Heart left ventricle (tissue), 16 donors: ENCODE measurements at regions not wholly inside any gene's neighbourhood (a gene's known extent, or its start where the extent isn't known, plus 50 kb on each side); places are given as distances from the start of the nearest gene placed in this dataset.
"Not testable (repeated sequence)": the region's sequence is repeated elsewhere in the genome, so short reads cannot be mapped to it uniquely, and the experiment has no call there.

ENCODE experiments used
- ATAC-seq, 4 donors: fragments of 200-7000 bp; cut with Tn5 transposase; one replicate each; pipeline ENCODE4 v1.9.1; 2020 to 2022; ENCODE audit warnings: moderate library complexity in 4 of 4, mild to moderate bottlenecking in 3 of 4, moderate number of reproducible peaks in 1 of 4
- DNase-seq, 5 donors: peaks; one replicate each; pipeline ENCODE4 v3.0.0-alpha.2; 2020
- H3K27ac ChIP-seq, 12 donors: fragments of 200-600 bp; sonication (generic) in 4 of 12; one replicate each; pipeline versions ENCODE4 v1.5.0 to v1.8.0; 2016 to 2022; ENCODE audit warnings: mild to moderate bottlenecking in 2 of 12
- H3K27me3 ChIP-seq, 9 donors: fragments of 200-600 bp; sonication (generic) in 2 of 9; one replicate each; pipeline versions ENCODE4 v1.5.1 to v1.8.0; 2016 to 2022; ENCODE audit warnings: mild to moderate bottlenecking in 3 of 9
- H3K36me3 ChIP-seq, 9 donors: fragments of 200-600 bp; sonication (generic) in 2 of 9; one replicate each; pipeline versions ENCODE4 v1.5.0 to v1.8.0; 2018 to 2022; ENCODE audit warnings: mild to moderate bottlenecking in 2 of 9
- H3K4me1 ChIP-seq, 12 donors: fragments of 200-600 bp; sonication (generic) in 4 of 12; one replicate each; pipeline versions ENCODE4 v1.5.0 to v1.8.0; 2016 to 2022; ENCODE audit warnings: mild to moderate bottlenecking in 3 of 12
- H3K4me3 ChIP-seq, 12 donors: fragments of 200-600 bp; sonication (generic) in 4 of 12; one replicate each; pipeline versions ENCODE4 v1.5.0 to v1.8.0; 2017 to 2022; ENCODE audit warnings: mild to moderate bottlenecking in 9 of 12, moderate library complexity in 4 of 12
- H3K9me3 ChIP-seq, 12 donors: fragments of 200-600 bp; sonication (generic) in 4 of 12; one replicate each; pipeline versions ENCODE4 v1.5.0 to v1.8.0; 2016 to 2022; ENCODE audit warnings: mild to moderate bottlenecking in 1 of 12
- POLR2A ChIP-seq, 2 donors: fragments of 450-650 bp; IDR thresholded peaks; one replicate each; pipeline ENCODE4 v1.6.1; 2017; ENCODE audit warnings: antibody characterized with exemption in 2 of 2, mild to moderate bottlenecking in 2 of 2, moderate library complexity in 2 of 2
- WGBS, 4 donors: extraction: QIAGEN DNeasy Blood & Tissue Kit in 2 of 4; methylation state at CpG; one replicate each; pipeline versions ENCODE4 v1.1.5 to v1.1.7; 2013 to 2018; 5-methylcytosine and 5-hydroxymethylcytosine counted together
- intact Hi-C, 10 donors: fragments of 100-400 bp; cut with DNase I; formaldehyde crosslinking; loops; one replicate each; pipeline versions ENCODE4 v1.11.1 to v1.14.2; 2022
- TF ChIP-seq, protein P1 (sequence below), 12 donors: fragments of 200-600 bp; sonication (generic) in 4 of 12; IDR thresholded peaks; one replicate each; pipeline versions ENCODE4 v1.5.0 to v1.8.0; 2018 to 2022; ENCODE audit warnings: antibody characterized with exemption in 12 of 12, mild to moderate bottlenecking in 5 of 12
- donor health status: ischemic (EF 13 %, LVEDD 7.1; RV severe dilation, severe dysfunction).
- donor health status: healthy with polysubstance abuse.
- donor health status: DM: no; HTN: yes; CAD: no.
- donor health status: DM: no; HTN: no; CAD: no.
- donor health status: ischemic (EF 25% LVEDD 6.9; RV normal size, moderate dysfunction).
- donor health status: ischemic (EF 25% LVEDD 5.7; RV mildly dilated, moderate dysfunction).
- donor health status: healthy.
- donor health status: DM: yes; HTN: yes; CAD: no.
- donor health status: ischemic (EF 35%, LVEDD 5.7; RV mildly dilated, moderate dysfunction).
- donor health status: nonischemic (EF 11% LVEDD 7.7; RV severe dilation, severe dysfunction).
- donor health status: DM: yes; HTN: yes; CAD: no.
- donor health status: PGD.
- donor health status: ischemic (EF 29% LVEDD 5.4; RV normal size, mild dysfunction).
- donor health status: nonischemic (EF 23%, LVEDD 6.1; RV moderate dilation, normal function).

DNA sequence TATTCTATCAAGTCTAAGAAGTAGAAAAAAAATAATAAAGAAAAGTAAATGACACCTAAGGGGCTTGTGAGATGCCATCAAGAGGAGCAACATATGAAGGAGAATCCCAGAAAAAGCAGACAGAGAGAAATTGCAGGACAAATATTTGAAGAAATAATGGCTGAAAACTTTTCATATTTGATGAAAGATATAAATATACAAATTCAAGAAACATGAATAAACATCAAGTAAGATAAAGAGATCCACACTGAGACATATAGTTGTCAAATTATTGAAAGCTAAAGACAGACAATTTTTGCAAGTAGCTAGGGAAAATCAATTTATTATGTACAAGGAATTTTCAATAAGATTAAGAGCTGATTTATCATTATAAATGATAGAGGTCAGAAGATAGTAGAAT lies 558.0 kb downstream of the ZWINT start:
- H3K27ac ChIP-seq = no peak overlapping the region
- no peak for ATAC-seq
- intact Hi-C loops = no loop called here
- peaks cover 0 to 21% (median 2%) of the 10 kb centered on the region in 12 donors for H3K9me3 ChIP-seq
- TF ChIP-seq, protein P1, sequence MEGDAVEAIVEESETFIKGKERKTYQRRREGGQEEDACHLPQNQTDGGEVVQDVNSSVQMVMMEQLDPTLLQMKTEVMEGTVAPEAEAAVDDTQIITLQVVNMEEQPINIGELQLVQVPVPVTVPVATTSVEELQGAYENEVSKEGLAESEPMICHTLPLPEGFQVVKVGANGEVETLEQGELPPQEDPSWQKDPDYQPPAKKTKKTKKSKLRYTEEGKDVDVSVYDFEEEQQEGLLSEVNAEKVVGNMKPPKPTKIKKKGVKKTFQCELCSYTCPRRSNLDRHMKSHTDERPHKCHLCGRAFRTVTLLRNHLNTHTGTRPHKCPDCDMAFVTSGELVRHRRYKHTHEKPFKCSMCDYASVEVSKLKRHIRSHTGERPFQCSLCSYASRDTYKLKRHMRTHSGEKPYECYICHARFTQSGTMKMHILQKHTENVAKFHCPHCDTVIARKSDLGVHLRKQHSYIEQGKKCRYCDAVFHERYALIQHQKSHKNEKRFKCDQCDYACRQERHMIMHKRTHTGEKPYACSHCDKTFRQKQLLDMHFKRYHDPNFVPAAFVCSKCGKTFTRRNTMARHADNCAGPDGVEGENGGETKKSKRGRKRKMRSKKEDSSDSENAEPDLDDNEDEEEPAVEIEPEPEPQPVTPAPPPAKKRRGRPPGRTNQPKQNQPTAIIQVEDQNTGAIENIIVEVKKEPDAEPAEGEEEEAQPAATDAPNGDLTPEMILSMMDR (IDR thresholded peaks at IDR 0.05) = no peak
- TF ChIP-seq POLR2A (IDR thresholded peaks at IDR 0.05) = no peak
- no peak overlapping the region for H3K4me3 ChIP-seq
- no peaks in the 10 kb centered on the region for H3K36me3 ChIP-seq
- no peaks in the 10 kb centered on the region for H3K27me3 ChIP-seq
- no peaks in the 10 kb centered on the region for H3K4me1 ChIP-seq
- no peak for DNase-seq

DNA sequence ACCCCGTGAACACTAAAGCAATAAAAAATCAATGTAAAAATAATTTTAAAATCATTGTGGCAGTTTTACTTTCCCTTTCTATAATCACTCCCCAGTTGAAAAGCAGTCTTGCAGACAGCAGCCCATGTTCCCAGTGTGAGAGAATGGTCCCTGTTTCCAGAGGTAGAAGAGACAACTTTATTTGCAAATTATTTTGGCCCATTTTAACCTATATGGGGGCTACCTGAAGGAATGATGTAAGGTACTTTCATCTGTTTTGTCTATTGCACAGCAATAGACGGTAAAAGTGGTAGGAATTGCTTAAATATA lies 559.8 kb downstream of the ZWINT start:
- no peak for ATAC-seq
- TF ChIP-seq, protein P1 (IDR thresholded peaks at IDR 0.05) = no peak
- TF ChIP-seq POLR2A (IDR thresholded peaks at IDR 0.05) = no peak
- 72 to 81% (median 79%) methylated on average over 2 of the region's 2 CpGs for WGBS, 4 donors

DNA sequence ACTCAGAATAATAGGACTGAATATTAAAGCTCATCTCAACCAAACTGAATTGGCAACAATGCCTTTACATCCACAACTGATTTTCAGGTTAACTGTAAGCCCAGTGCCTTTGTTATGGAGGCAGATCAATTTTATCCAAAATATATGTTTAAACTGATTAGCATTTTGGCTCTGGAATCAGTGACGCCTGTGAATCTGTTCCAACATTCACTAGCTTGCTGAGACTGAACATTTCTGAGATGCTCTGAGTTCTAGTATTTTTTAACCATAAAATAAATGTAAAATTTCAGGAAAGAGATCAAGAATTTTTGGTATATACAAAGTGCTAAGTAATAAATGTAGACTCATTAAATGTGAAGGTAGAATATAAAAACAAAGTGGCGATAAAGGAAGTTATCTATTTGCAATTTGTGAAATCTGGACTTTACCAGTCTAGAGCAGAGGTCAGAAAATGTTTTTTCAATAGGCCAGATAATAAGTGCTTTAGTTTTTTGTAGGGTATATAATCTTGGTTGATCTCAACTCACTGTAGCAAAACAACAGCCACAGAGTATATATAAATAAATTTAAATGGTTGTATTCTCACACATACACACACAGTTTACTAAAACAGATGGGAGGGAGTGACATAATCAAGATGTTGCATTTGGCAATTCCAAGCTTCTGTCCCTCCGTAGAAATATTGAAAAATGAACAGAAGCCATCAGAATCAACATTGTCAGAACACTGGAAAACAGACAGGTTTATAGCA lies 560.3 kb downstream of the ZWINT start:
- no peak overlapping the region for H3K4me3 ChIP-seq
- no peaks in the 10 kb centered on the region for H3K36me3 ChIP-seq
- intact Hi-C loops = no loop called here
- DNase-seq (no peak), ATAC-seq (no peak)
- H3K27ac ChIP-seq = no peak overlapping the region
- no peak for TF ChIP-seq POLR2A (IDR thresholded peaks at IDR 0.05)
- TF ChIP-seq, protein P1 (IDR thresholded peaks at IDR 0.05) = no peak
- 72 to 83% (median 76%) methylated on average over 3 of the region's 3 CpGs for WGBS, 4 donors
- H3K4me1 ChIP-seq = no peaks in the 10 kb centered on the region
- peaks cover 0 to 21% (median 2%) of the 10 kb centered on the region in 12 donors for H3K9me3 ChIP-seq
- H3K27me3 ChIP-seq = no peaks in the 10 kb centered on the region

More for the DNA sequence above, 559.8 kb downstream of the ZWINT start:
- Histone ChIP-seq H3K9me3 (peaks cover 0 to 21% (median 2%) of the 10 kb centered on the region in 12 donors), H3K4me3 (no peak overlapping the region), H3K4me1 (no peaks in the 10 kb centered on the region), H3K36me3 (no peaks in the 10 kb centered on the region), H3K27me3 (no peaks in the 10 kb centered on the region), H3K27ac (no peak overlapping the region)
- intact Hi-C loops = no loop called here
- DNase-seq = no peak

DNA sequence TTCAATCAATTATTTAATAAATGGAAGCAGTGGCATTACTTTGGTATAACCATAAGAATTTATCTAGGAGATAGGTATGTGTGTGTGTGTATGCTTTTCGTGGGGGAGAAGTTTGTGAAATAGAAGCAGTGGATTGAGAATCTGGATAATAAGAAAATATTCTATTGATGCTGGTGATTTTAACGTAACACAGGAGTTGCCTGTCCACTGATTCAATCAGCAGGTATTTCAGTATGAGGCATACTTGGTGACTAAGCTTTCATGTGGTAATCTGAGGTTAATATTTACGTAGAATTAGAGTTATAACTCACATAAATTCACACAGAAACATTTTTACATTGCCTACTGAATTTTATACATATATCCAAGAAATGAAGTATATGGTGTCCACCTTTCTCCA lies 568.0 kb downstream of the ZWINT start:
- no peak overlapping the region for H3K4me3 ChIP-seq
- peaks cover 0 to 9% (median 0%) of the 10 kb centered on the region in 12 donors for H3K9me3 ChIP-seq
- H3K4me1 ChIP-seq = no peaks in the 10 kb centered on the region
- no peaks in the 10 kb centered on the region for H3K36me3 ChIP-seq
- DNase-seq (no peak), ATAC-seq (no peak)
- intact Hi-C loops = no loop called here
- H3K27me3 ChIP-seq = no peaks in the 10 kb centered on the region
- TF ChIP-seq, protein P1 (IDR thresholded peaks at IDR 0.05) = no peak
- TF ChIP-seq POLR2A (IDR thresholded peaks at IDR 0.05) = no peak
- WGBS, 4 donors = 58 to 68% (median 64%) methylated on average over 3 of the region's 3 CpGs
- no peak overlapping the region for H3K27ac ChIP-seq

DNA sequence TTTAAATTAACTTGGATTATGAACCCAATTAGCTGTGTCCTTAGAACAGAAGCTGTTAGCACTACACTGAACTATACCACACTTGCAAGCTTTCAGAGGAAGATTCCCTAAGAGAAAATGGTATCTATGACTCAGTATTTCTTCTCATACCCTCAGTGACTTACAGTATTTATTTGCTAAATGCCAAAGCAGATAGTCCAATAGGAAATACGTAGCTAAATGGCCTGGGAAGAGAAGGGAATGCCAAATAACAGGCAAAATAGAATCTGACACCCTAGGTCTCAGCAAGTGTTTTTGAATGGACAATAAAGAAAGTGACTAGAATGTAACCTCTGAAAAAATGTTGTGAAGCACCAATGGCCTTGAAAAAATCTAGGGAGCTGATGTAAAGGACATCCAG lies 570.8 kb downstream of the ZWINT start:
- H3K4me1 ChIP-seq, H3K27ac ChIP-seq, H3K27me3 ChIP-seq, DNase-seq, H3K4me3 ChIP-seq, ATAC-seq, H3K36me3 ChIP-seq, intact Hi-C loops: not testable (repeated sequence)
- peaks cover 0 to 11% (median 0%) of the 10 kb centered on the region in 12 donors for H3K9me3 ChIP-seq
- 35 to 57% (median 45%) methylated on average over 1 of the region's 1 CpG for WGBS, 4 donors
